ENCODE measurements at regions not wholly inside any gene's neighbourhood (a gene's known extent, or its start where the extent isn't known, plus 50 kb on each side); places are given as distances from the start of the nearest gene placed in this dataset.
A peak's percentile ranks its signal among the peaks of the same experiment; 100 is the strongest.

- no peak for DNase-seq
Measured at GRCh38 chr13:22569811-22570210, 611.0 kb upstream of the SGCG start.

DNA sequence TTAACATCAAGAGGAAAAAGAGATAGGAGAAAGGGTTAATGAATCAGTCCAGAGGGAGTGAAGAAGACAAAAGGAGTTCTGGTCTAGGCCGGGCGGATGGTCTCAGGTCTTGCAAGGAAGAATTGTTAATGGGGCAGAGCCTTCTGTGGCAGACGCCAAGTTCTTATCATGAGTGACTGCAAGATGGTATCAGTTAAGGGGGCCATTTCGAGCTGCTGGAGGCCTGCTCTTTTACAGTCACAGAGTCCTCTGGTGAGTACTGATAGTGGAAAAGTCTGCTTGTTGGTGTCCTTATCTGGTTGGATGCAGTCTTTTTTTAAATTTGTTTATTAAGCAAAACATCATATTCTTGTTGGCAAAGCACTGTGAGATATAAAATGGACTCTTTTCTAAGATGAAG lies 590.9 kb upstream of the SGCG start:
- no peak for DNase-seq

- no peak for DNase-seq
Measured at GRCh38 chr13:22592515-22592914, 588.3 kb upstream of the SGCG start.

- no peak for DNase-seq
Measured at GRCh38 chr13:22594041-22594440, 586.7 kb upstream of the SGCG start.

GRCh38 chr13:22596171-22596863 lies 584.5 kb upstream of the SGCG start:
- no peak for DNase-seq

DNA sequence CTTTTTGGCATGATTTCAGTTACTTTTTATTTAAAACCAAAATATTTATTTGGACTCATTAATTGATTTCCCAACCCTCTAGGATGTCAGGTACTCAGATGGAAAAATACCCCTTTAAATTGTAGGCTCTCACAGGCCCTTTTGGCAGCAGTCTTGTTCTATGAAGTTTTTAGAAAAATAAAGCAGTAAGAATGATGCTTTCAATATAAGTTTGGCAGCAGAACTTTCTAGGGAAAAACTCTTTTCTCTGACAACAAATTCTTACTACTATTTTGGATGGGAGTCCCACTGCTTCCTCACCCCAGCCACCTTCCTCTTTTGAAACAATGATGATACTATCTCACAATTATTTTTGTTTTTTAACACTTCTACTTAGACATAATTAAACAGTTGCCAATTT lies 581.6 kb upstream of the SGCG start:
- DNase-seq, result no peak

DNA sequence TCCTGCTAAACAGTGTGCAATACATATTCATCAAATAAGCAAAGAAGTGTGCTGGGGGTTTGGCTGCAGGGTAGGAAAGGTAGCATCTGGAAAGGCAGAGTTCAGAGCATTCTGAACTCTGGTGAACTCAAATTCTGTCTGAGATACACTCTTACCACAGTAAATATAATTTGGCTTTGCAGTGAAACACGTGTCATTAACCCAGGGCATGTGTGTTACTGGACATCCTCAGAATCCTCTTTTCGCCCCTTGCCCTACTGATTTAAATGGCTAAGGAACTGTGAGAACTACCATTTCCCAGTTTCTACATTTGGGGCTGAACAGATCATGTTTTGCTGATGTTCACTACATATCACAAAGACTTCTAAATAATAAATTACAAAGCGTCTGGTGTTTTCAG lies 562.8 kb upstream of the SGCG start:
- DNase-seq, result no peak

DNA sequence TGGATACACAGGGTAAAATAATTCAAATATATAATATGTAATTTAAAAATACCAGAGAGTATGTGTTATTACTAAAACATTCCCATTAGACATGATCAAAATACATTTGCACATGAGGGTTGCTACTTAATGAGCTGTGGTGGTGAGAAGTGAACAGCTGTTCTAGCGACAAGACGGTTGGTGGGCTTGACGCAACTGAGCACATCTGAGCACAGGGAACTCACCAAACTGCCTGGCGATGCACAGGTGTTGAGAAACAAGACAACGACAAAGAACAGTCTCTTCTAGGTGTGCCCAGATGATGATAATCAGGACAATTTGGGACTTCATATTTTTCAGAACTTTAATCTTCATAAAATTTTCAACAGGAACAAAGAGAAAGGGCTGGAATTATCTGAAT lies 555.1 kb upstream of the SGCG start:
- DNase-seq, result no peak

GRCh38 chr13:22629374-22629773 lies 551.4 kb upstream of the SGCG start:
- DNase-seq, result no peak

GRCh38 chr13:22642088-22642487 lies 538.7 kb upstream of the SGCG start:
- no peak for DNase-seq

GRCh38 chr13:22644941-22645340 lies 535.8 kb upstream of the SGCG start:
- no peak for DNase-seq

GRCh38 chr13:22647156-22647850 lies 533.5 kb upstream of the SGCG start:
- no peak for DNase-seq

DNA sequence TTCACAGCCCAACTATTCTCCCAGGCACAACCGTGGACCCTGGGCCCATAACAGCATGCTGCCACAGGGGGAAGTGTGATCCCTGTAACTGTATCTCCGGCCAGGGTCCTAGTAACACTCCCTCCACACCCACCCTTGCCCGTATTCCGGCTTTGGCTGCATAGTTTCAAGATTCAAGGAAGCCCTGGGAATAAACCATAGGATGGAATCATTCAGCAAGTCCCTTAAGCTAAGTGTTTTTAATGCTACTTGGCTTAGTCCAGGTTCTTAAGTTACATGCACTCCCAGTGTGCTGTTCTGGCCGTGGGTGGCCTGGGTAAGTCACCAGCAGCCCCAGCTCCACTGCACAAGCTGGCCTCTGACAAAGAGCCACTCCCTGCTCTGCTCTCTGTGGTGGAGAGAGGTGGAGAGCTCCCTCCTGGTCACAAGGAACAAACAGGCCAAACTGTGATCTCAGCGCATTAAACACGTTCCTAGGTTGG lies 532.4 kb upstream of the SGCG start:
- no peak for DNase-seq

- DNase-seq, result no peak
Measured at GRCh38 chr13:22652796-22653195, 528.0 kb upstream of the SGCG start.

GRCh38 chr13:22653866-22654265 lies 526.9 kb upstream of the SGCG start:
- no peak for DNase-seq

DNA sequence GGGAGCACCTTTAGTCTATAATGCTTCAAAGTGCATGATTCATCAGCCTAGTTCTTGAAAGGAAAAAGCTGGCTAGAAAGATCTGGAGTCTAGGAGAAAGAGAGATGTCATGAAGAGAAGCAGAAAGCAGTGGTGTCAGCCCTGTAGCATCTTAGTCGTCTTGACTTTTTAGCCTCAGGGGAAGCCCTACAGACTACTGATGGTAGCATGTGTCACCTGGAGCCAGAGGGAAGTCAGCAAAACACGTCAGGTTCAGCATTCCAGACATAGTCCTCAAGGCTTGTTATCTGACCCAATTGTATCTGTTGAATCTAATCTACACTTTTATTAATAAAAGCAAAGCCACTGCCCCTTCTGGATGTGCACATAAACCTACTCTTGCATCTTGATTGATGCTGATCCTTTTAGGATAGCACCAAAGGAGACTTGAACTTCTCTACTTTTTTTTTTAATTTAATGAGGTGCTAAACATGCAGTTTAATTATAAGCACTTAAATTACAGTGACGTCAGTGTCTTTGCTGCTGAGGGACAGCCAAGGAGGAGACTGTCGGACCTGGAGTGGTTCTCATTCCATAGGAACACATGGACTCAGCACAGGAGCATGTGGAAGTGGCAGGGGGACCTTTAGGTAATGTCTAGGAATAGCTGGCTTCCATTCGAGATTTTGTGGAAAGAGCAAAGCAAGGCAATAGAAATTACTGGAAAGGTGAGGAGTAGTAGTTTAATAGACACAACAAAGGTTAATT lies 525.5 kb upstream of the SGCG start:
- no peak for DNase-seq

DNA sequence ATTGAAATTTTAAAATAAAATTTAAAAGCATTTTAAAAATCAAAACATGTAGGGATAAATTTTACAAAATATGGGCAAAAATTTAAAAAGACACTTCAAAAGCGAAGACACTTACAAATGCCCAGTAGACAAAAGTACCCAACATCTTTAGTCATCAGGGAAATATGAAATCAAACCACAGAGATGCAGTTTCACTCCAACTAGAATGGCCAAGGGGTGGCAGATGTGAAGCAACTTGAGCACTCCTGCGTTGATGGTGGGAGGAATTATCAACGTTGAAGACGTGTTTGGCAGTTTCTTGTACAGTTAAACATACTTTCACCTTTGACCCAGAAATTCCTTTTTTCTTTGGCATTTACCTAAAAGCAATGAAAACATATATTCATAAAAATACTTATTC lies 518.0 kb upstream of the SGCG start:
- no peak for DNase-seq

GRCh38 chr13:22665506-22665905 lies 515.3 kb upstream of the SGCG start:
- DNase-seq, result peak; percentile 71

DNA sequence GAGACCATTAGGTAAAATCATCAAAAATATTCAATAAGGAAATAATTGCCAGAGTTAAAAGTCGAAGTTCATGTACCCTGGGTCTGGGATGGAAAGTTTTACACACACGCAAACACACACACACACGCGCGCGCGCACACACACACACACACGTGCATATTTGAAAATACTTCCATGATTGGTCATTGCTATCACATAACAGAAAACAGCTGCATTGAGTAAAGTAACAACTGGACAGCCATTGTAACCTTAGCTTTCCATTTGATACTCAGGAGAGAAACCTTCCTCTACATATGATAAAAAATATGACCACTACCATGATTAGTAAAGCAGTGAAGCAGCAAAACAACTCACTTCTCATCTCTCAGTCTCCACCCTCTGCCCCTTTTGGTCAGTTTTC lies 490.0 kb upstream of the SGCG start:
- DNase-seq, result no peak

GRCh38 chr13:22693691-22694090 lies 487.1 kb upstream of the SGCG start:
- no peak for DNase-seq

DNA sequence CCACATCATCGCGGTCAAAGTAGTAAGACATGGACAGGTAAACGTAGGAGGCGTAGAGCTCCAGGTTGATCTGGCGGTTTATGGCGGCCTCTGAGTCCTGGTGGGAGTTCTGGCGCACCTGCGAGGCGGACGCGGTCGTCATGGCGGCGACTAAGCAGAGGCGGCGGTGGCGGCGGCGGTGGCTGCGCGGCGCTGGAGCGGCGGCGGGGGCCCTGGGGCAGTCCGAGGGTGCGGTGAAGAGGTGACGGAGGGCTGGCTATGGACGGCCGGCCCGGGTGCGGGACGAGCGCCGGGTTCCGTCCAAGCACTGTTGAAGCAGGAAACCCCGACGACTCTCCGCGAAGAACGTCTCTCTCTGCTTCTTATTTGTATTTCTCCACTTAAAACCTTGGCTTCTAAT lies 484.3 kb upstream of the SGCG start:
- no peak for DNase-seq

DNA sequence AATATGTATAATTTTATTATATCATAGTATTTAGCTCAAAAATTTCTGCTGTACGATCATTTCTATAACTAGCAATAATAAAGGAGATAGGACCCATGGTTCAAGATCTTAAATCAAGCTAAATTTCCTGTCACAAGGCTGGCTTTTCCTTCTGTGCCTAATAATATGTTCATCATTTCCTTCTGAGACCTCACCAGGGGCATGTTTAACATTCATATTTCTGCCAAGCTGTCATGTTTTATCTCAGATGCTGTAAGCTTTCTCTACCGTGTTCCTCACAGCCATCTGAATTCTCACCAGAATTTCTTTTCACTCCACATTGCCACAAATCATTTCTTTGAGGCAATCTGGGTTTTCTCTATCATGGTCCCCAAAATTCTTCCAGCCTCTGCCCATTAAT lies 482.3 kb upstream of the SGCG start:
- no peak for DNase-seq

DNA sequence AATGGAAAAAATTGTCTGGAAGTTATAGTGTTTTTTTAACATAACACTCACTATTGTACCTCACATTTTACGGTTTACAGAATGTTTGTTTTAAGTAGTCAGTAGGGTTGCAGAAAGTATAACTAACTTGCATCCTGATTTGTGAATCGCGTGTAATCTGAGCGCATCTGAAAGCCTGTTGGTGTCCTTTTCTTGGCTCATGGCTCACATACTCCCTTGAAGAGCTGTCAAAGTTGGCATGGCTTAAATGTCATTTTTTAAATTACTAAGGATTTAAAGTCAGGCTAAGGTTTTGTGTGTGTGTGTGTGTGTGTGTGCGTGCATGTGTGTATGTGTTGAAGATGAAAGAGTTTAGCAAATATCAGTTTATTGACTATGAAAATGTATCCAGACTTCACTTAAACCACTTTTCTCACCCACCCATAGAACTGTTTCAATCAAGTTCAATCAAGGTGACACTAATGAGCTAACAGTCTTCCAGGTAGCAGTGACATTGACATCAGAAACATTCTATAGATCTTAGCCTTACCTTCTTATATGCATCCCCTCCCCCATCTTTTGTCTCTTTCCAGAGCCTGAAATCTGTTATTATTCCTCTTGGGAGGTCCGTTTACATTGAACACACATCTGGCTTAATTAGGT lies 480.4 kb upstream of the SGCG start:
- DNase-seq, result no peak
